ENCODE measurements at regions not wholly inside any gene's neighbourhood (a gene's known extent, or its start where the extent isn't known, plus 50 kb on each side); places are given as distances from the start of the nearest gene placed in this dataset.

DNA sequence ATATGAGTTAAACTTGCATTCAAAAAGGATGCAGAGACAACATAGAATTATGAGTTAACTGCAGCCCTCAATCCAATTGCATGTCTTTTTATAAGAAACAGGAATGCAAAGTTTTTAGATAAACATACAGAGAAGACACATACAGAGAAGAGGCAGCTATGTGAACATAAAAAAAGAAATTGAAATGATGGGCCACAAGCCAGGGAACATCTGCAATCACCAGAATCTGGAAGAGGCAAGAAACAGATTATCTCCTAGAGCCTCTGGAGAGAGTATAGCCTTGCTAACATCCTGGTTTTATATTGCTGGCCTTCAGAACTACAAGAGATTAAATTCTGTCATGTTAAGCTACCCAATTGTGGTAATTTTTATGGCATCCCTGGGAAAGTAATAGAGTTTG, 257.2 kb upstream of the EYS start:
- TF ChIP-seq POLR2A (IDR thresholded peaks at IDR 0.05): no peak
- TF ChIP-seq, protein P1, sequence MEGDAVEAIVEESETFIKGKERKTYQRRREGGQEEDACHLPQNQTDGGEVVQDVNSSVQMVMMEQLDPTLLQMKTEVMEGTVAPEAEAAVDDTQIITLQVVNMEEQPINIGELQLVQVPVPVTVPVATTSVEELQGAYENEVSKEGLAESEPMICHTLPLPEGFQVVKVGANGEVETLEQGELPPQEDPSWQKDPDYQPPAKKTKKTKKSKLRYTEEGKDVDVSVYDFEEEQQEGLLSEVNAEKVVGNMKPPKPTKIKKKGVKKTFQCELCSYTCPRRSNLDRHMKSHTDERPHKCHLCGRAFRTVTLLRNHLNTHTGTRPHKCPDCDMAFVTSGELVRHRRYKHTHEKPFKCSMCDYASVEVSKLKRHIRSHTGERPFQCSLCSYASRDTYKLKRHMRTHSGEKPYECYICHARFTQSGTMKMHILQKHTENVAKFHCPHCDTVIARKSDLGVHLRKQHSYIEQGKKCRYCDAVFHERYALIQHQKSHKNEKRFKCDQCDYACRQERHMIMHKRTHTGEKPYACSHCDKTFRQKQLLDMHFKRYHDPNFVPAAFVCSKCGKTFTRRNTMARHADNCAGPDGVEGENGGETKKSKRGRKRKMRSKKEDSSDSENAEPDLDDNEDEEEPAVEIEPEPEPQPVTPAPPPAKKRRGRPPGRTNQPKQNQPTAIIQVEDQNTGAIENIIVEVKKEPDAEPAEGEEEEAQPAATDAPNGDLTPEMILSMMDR (IDR thresholded peaks at IDR 0.05): no peak
- no peak for TF ChIP-seq POLR2AphosphoS5 (IDR thresholded peaks at IDR 0.05)

Data from prostate gland (tissue), 2 donors.